ENCODE measurements at regions not wholly inside any gene's neighbourhood (a gene's known extent, or its start where the extent isn't known, plus 50 kb on each side); places are given as distances from the start of the nearest gene placed in this dataset.

GRCh38 chr11:115716080-115716479 lies 211.9 kb upstream of the CADM1 start:
- TF ChIP-seq EZH2 (IDR thresholded peaks at IDR 0.05; ENCODE audit: insufficient read depth, poor library complexity, severe bottlenecking) (no peak), EZH2phosphoT487 (IDR thresholded peaks at IDR 0.05; ENCODE audit: insufficient read depth, low read depth) (no peak)

Measured in GM23248 (cell line).